GM18867 (cell line): ENCODE measurements at regions not wholly inside any gene's neighbourhood (a gene's known extent, or its start where the extent isn't known, plus 50 kb on each side); places are given as distances from the start of the nearest gene placed in this dataset.
"Not testable (repeated sequence)": the region's sequence is repeated elsewhere in the genome, so short reads cannot be mapped to it uniquely, and the experiment has no call there.

Experiments used
- ATAC-seq: cut with Tn5 transposase; IDR thresholded peaks from one replicate; pipeline ENCODE4 v1.9.1; 2021; ENCODE audit warnings: mild to moderate bottlenecking, moderate library complexity; ENCODE audit not compliant: unreplicated experiment

GRCh38 chr12:46982629-46983392 lies 96.6 kb upstream of the PCED1B start:
- ATAC-seq: no peak

GRCh38 chr12:46983393-46983793 lies 96.0 kb upstream of the PCED1B start:
- ATAC-seq: no peak

- peak; percentile 84 for ATAC-seq
Measured at GRCh38 chr12:46983959-46984841, 95.2 kb upstream of the PCED1B start.

GRCh38 chr12:46985816-46986215 lies 93.6 kb upstream of the PCED1B start:
- ATAC-seq: no peak

GRCh38 chr12:46988122-46988521 lies 91.3 kb upstream of the PCED1B start:
- not testable (repeated sequence) for ATAC-seq

- ATAC-seq: no peak
Measured at GRCh38 chr12:46990211-46990610, 89.2 kb upstream of the PCED1B start.

GRCh38 chr12:46992051-46992450 lies 87.4 kb upstream of the PCED1B start:
- ATAC-seq: not testable (repeated sequence)

GRCh38 chr12:46998811-46999368 lies 80.5 kb upstream of the PCED1B start:
- no peak for ATAC-seq

- no peak for ATAC-seq
Measured at GRCh38 chr12:47004634-47005033, 74.8 kb upstream of the PCED1B start.

GRCh38 chr12:47007048-47007447 lies 72.4 kb upstream of the PCED1B start:
- no peak for ATAC-seq

GRCh38 chr12:47012552-47012951 lies 66.9 kb upstream of the PCED1B start:
- ATAC-seq: no peak

- no peak for ATAC-seq
Measured at GRCh38 chr12:47014474-47014873, 64.9 kb upstream of the PCED1B start.

GRCh38 chr12:47015381-47015780 lies 64.0 kb upstream of the PCED1B start:
- no peak for ATAC-seq

- no peak for ATAC-seq
Measured at GRCh38 chr12:47017041-47017713, 62.2 kb upstream of the PCED1B start.

- ATAC-seq: no peak
Measured at GRCh38 chr12:47017901-47018475, 61.4 kb upstream of the PCED1B start.

- no peak for ATAC-seq
Measured at GRCh38 chr12:47020211-47020821, 59.1 kb upstream of the PCED1B start.

- no peak for ATAC-seq
Measured at GRCh38 chr12:47021298-47021697, 58.1 kb upstream of the PCED1B start.

GRCh38 chr12:47022296-47022695 lies 57.1 kb upstream of the PCED1B start:
- ATAC-seq: no peak

- no peak for ATAC-seq
Measured at GRCh38 chr12:47023311-47023710, 56.1 kb upstream of the PCED1B start.

- no peak for ATAC-seq
Measured at GRCh38 chr12:47023953-47024352, 55.5 kb upstream of the PCED1B start.
